Upper lobe of right lung (tissue), 1 donor: ENCODE measurements at regions not wholly inside any gene's neighbourhood (a gene's known extent, or its start where the extent isn't known, plus 50 kb on each side); places are given as distances from the start of the nearest gene placed in this dataset.

Source experiments
- ATAC-seq: fragments of 200-7000 bp; cut with Tn5 transposase; one replicate; pipeline ENCODE4 v1.9.1; 2020; ENCODE audit warnings: mild to moderate bottlenecking, moderate library complexity
- DNase-seq: peaks from one replicate; pipeline ENCODE4 v3.0.0-alpha.2; 2020
- H3K27ac ChIP-seq: fragments of 200-600 bp; one replicate; pipeline ENCODE4 v1.8.0; 2022
- H3K27me3 ChIP-seq: fragments of 200-600 bp; one replicate; pipeline ENCODE4 v1.8.0; 2022; ENCODE audit warnings: mild to moderate bottlenecking
- H3K36me3 ChIP-seq: fragments of 200-600 bp; one replicate; pipeline ENCODE4 v1.8.0; 2022
- H3K4me1 ChIP-seq: fragments of 200-600 bp; one replicate; pipeline ENCODE4 v1.8.0; 2022
- H3K4me3 ChIP-seq: fragments of 200-600 bp; one replicate; pipeline ENCODE4 v1.8.0; 2022; ENCODE audit warnings: mild to moderate bottlenecking
- H3K9me3 ChIP-seq: fragments of 200-600 bp; one replicate; pipeline ENCODE4 v1.8.0; 2022
- intact Hi-C: fragments of 100-400 bp; cut with DNase I; formaldehyde crosslinking; loops from one replicate; pipeline ENCODE4 v1.11.0; 2022
- TF ChIP-seq, protein P1 (sequence below): fragments of 200-600 bp; IDR thresholded peaks from one replicate; pipeline ENCODE4 v1.8.0; 2022; ENCODE audit warnings: antibody characterized with exemption
- donor health status: DM: no; HTN: yes; CAD: no; lungs with severe emphysema.

- Histone ChIP-seq H3K9me3 (no peaks in the 10 kb centered on the region), H3K27me3 (peaks cover 22% of the 10 kb centered on the region), H3K4me1 (no peaks in the 10 kb centered on the region), H3K27ac (no peak overlapping the region), H3K36me3 (no peaks in the 10 kb centered on the region), H3K4me3 (no peak overlapping the region)
- intact Hi-C loops = no loop called here
- DNase-seq (no peak), ATAC-seq (no peak)
- TF ChIP-seq, protein P1, sequence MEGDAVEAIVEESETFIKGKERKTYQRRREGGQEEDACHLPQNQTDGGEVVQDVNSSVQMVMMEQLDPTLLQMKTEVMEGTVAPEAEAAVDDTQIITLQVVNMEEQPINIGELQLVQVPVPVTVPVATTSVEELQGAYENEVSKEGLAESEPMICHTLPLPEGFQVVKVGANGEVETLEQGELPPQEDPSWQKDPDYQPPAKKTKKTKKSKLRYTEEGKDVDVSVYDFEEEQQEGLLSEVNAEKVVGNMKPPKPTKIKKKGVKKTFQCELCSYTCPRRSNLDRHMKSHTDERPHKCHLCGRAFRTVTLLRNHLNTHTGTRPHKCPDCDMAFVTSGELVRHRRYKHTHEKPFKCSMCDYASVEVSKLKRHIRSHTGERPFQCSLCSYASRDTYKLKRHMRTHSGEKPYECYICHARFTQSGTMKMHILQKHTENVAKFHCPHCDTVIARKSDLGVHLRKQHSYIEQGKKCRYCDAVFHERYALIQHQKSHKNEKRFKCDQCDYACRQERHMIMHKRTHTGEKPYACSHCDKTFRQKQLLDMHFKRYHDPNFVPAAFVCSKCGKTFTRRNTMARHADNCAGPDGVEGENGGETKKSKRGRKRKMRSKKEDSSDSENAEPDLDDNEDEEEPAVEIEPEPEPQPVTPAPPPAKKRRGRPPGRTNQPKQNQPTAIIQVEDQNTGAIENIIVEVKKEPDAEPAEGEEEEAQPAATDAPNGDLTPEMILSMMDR = no peak
These were observed 78.7 kb upstream of the ARAP3 start for GRCh38 chr5:141760753-141761152.

DNA sequence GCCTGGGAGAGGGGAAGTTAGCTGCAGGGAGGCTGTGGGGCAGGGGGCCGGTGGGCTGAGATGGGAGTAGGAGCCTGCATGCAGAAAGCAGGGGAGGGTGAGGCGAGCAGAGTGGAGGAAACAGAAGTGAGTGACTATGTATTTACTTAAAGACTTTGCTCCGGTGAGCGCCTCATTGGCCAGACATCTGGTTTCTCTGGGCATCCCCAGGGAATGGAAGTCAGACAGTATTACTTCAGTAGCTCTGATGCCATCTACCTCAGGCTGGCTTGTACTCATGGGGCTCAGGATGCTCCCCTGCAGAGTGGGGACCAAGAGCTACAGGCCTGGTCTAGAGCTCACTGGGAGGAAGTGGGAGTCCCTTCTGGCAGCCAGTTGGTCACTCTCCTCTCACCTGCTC is 78.2 kb upstream of the ARAP3 start:
- ATAC-seq = no peak
- no peaks in the 10 kb centered on the region for H3K9me3 ChIP-seq
- DNase-seq = no peak
- TF ChIP-seq, protein P1 = no peak
- no peak overlapping the region for H3K27ac ChIP-seq
- H3K4me3 ChIP-seq = no peak overlapping the region
- H3K27me3 ChIP-seq = peaks cover 23% of the 10 kb centered on the region
- intact Hi-C loops = no loop called here
- H3K36me3 ChIP-seq = no peaks in the 10 kb centered on the region
- no peaks in the 10 kb centered on the region for H3K4me1 ChIP-seq

GRCh38 chr5:141758310-141758998 is 76.4 kb upstream of the ARAP3 start:
- H3K9me3 ChIP-seq = no peaks in the 10 kb centered on the region
- H3K27me3 ChIP-seq = peaks cover 38% of the 10 kb centered on the region
- TF ChIP-seq, protein P1 = no peak
- intact Hi-C loops = no loop called here
- no peaks in the 10 kb centered on the region for H3K36me3 ChIP-seq
- ATAC-seq (no peak), DNase-seq (no peak)
- no peak overlapping the region for H3K27ac ChIP-seq
- no peak overlapping the region for H3K4me3 ChIP-seq
- H3K4me1 ChIP-seq = no peaks in the 10 kb centered on the region

GRCh38 chr5:141757402-141757801 is 75.4 kb upstream of the ARAP3 start:
- TF ChIP-seq, protein P1 = no peak
- no peak for DNase-seq
- peaks cover 46% of the 10 kb centered on the region for H3K27me3 ChIP-seq
- H3K36me3 ChIP-seq = no peaks in the 10 kb centered on the region
- H3K9me3 ChIP-seq = no peaks in the 10 kb centered on the region
- intact Hi-C loops = no loop called here
- no peak overlapping the region for H3K4me3 ChIP-seq
- no peaks in the 10 kb centered on the region for H3K4me1 ChIP-seq
- no peak overlapping the region for H3K27ac ChIP-seq
- peak; percentile 36 for ATAC-seq

DNA sequence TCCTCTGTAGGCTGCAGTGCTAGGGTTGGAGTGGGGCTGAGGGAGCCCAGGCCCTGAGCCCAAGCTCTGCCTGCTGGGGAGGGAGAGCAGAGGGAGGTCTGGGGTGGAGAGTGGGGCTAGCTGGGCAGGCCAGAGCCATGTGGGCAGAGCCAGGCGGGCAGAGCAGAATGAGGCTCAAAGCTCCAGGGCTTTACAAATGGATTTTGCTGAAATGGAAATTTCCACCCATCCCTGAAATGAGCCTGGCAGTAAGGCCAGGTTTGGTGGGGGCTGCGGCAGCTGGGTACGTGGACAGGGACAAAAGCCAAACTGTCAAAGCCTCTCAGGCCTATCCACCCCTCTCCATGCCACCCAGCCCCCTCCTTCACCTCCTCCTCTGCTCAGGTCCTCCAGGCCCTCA is 74.2 kb upstream of the ARAP3 start:
- ATAC-seq (no peak), DNase-seq (no peak)
- TF ChIP-seq, protein P1 = no peak
- peaks cover 41% of the 10 kb centered on the region for H3K27me3 ChIP-seq
- no peaks in the 10 kb centered on the region for H3K36me3 ChIP-seq
- no peak overlapping the region for H3K27ac ChIP-seq
- intact Hi-C loops = no loop called here
- no peaks in the 10 kb centered on the region for H3K9me3 ChIP-seq
- H3K4me3 ChIP-seq = no peak overlapping the region
- no peaks in the 10 kb centered on the region for H3K4me1 ChIP-seq
